IMR-90 (cell line): ENCODE measurements at regions not wholly inside any gene's neighbourhood (a gene's known extent, or its start where the extent isn't known, plus 50 kb on each side); places are given as distances from the start of the nearest gene placed in this dataset.

Experiments used
- ATAC-seq: fragments of 200-7000 bp; cut with Tn5 transposase; 2 replicates; pipeline ENCODE4 v1.9.1; 2020; ENCODE audit warnings: low read depth, mild to moderate bottlenecking, moderate library complexity
- BruUV-seq: library from RNA; stranded (reverse); fragments of 400-500 nt; replicated peaks from 2 replicates; lab custom pipeline; 2021; lab: Mats Ljungman, UMichigan
- CTCF ChIA-PET: fragments of 300-600 bp; formaldehyde crosslinking; extraction: SDS; loops from one replicate; lab custom pipeline; 2021; ENCODE audit warnings: antibody characterized with exemption; lab: Yijun Ruan, JAX
- POLR2A ChIA-PET: fragments of 300-600 bp; sonication (Branson Sonifier 250); formaldehyde crosslinking; loops from one replicate; lab custom pipeline; 2022; ENCODE audit warnings: antibody characterized with exemption; ENCODE audit not compliant: unreplicated experiment; lab: Charles Lee
- DNase-seq: peaks from one replicate; pipeline ENCODE4 v3.0.0; 2013
- H2AFZ ChIP-seq: replicated peaks from 2 replicates; pipeline ENCODE3; 2013; ENCODE audit warnings: low read length, mild to moderate bottlenecking; ENCODE audit not compliant: poor library complexity
- H2AK5ac ChIP-seq: 2 replicates; pipeline ENCODE4 v1.6.1; 2013; ENCODE audit warnings: low read depth, low read length, inconsistent platforms
- H2AK9ac ChIP-seq: replicated peaks from 2 replicates; pipeline ENCODE3; 2013; ENCODE audit warnings: mild to moderate bottlenecking, low read depth, low read length, moderate library complexity; ENCODE audit not compliant: poor library complexity
- H2BK120ac ChIP-seq: 2 replicates; pipeline ENCODE4 v1.6.1; 2013; ENCODE audit warnings: low read depth, low read length, inconsistent platforms
- H2BK15ac ChIP-seq: 3 replicates; pipeline ENCODE4 v1.6.1; 2013; ENCODE audit warnings: low read depth, low read length, inconsistent platforms
- H2BK20ac ChIP-seq: 2 replicates; pipeline ENCODE4 v1.6.1; 2013; ENCODE audit warnings: low read depth, mild to moderate bottlenecking, inconsistent platforms, low read length, moderate library complexity
- H2BK5ac ChIP-seq: 2 replicates; pipeline ENCODE4 v1.6.1; 2013; ENCODE audit warnings: mild to moderate bottlenecking, low read depth, low read length, inconsistent platforms; ENCODE audit not compliant: poor library complexity, severe bottlenecking
- H3K14ac ChIP-seq: replicated peaks from 2 replicates; pipeline ENCODE4 v1.6.1; 2013; ENCODE audit warnings: low read depth, low read length, inconsistent platforms
- H3K18ac ChIP-seq: 2 replicates; pipeline ENCODE4 v1.6.1; 2013; ENCODE audit warnings: low read depth, low read length, control low read depth
- H3K23ac ChIP-seq: 2 replicates; pipeline ENCODE4 v1.6.1; 2013; ENCODE audit warnings: low read depth, low read length, inconsistent platforms
- H3K27ac ChIP-seq: 2 replicates; pipeline ENCODE4 v1.5.1; 2013; ENCODE audit warnings: mild to moderate bottlenecking, control low read depth, low read length; ENCODE audit not compliant: insufficient read depth
- H3K27me3 ChIP-seq: 2 replicates; pipeline ENCODE4 v1.6.1; 2013; ENCODE audit warnings: low read length; ENCODE audit not compliant: control insufficient read depth, insufficient read depth
- H3K36me3 ChIP-seq: 2 replicates; pipeline ENCODE4 v1.6.1; 2013; ENCODE audit warnings: low read length, mixed read lengths; ENCODE audit not compliant: control insufficient read depth, insufficient read depth
- H3K4ac ChIP-seq: 2 replicates; pipeline ENCODE4 v1.6.1; 2013; ENCODE audit warnings: low read depth, low read length, inconsistent platforms
- H3K4me1 ChIP-seq: 2 replicates; pipeline ENCODE4 v1.6.1; 2013; ENCODE audit warnings: low read length, mixed read lengths; ENCODE audit not compliant: control insufficient read depth, insufficient read depth
- H3K4me2 ChIP-seq: 2 replicates; pipeline ENCODE4 v1.6.1; 2013; ENCODE audit warnings: low read depth, mild to moderate bottlenecking, control low read depth, low read length, moderate library complexity
- H3K4me3 ChIP-seq: 2 replicates; pipeline ENCODE4 v1.5.1; 2013; ENCODE audit warnings: low read depth, mild to moderate bottlenecking, control low read depth, low read length, moderate library complexity; ENCODE audit not compliant: insufficient read depth
- H3K56ac ChIP-seq: 2 replicates; pipeline ENCODE4 v1.6.1; 2013; ENCODE audit warnings: low read length, inconsistent platforms; ENCODE audit not compliant: insufficient read depth; ENCODE audit errors: extremely low read depth
- H3K79me1 ChIP-seq, 2 experiments: 2 replicates each; pipeline ENCODE4 v1.6.1; 2013; ENCODE audit warnings: low read length in 2 of 2, inconsistent platforms in 1 of 2, low read depth in 1 of 2
- H3K9ac ChIP-seq: 2 replicates; pipeline ENCODE4 v1.6.1; 2013; ENCODE audit warnings: low read depth, low read length, control low read depth
- H3K9me1 ChIP-seq: 2 replicates; pipeline ENCODE4 v1.6.1; 2013; ENCODE audit warnings: low read length, inconsistent platforms; ENCODE audit not compliant: insufficient read depth
- H3K9me3 ChIP-seq: 2 replicates; pipeline ENCODE4 v1.6.1; 2013; ENCODE audit warnings: low read length; ENCODE audit not compliant: control insufficient read depth, insufficient read depth
- H4K20me1 ChIP-seq: 2 replicates; pipeline ENCODE4 v1.6.1; 2013; ENCODE audit warnings: low read length, inconsistent platforms; ENCODE audit not compliant: insufficient read depth
- H4K5ac ChIP-seq: 2 replicates; pipeline ENCODE4 v1.6.1; 2013; ENCODE audit warnings: mild to moderate bottlenecking, low read depth, low read length, control low read depth
- H4K8ac ChIP-seq, 2 experiments: 2 replicates each; pipeline ENCODE4 v1.6.1; 2013; ENCODE audit warnings: low read depth in 2 of 2, low read length in 2 of 2, control low read depth in 1 of 2, inconsistent platforms in 1 of 2
- H4K91ac ChIP-seq: 2 replicates; pipeline ENCODE4 v1.6.1; 2013; ENCODE audit warnings: low read depth, low read length, inconsistent platforms; ENCODE audit not compliant: insufficient read depth
- CHD1 ChIP-seq: IDR thresholded peaks from 2 replicates; pipeline ENCODE4 v1.6.1; 2012; ENCODE audit warnings: low read depth, low read length, improper control_type of control experiment
- MAZ ChIP-seq: IDR thresholded peaks from 2 replicates; pipeline ENCODE4 v1.6.1; 2012; ENCODE audit warnings: low read depth, mild to moderate bottlenecking, low read length, improper control_type of control experiment, moderate library complexity, borderline replicate concordance
- RFX5 ChIP-seq: IDR thresholded peaks from 2 replicates; pipeline ENCODE4 v1.8.0; 2012; ENCODE audit warnings: low read depth, mild to moderate bottlenecking, low read length, moderate library complexity
- WGBS, 2 experiments: methylation state at CpG; one replicate each; pipeline versions ENCODE4 v1.1.5 to v1.1.7; 2013; ENCODE audit warnings: missing lambda C conversion rate in 2 of 2; ENCODE audit not compliant: insufficient read length in 1 of 2; ENCODE audit errors: extremely low coverage in 2 of 2; 5-methylcytosine and 5-hydroxymethylcytosine counted together
- dilution Hi-C: fragments of 300-500 bp; cut with HindIII; formaldehyde crosslinking; loops from one replicate; pipeline ENCODE4 v1.14.3; 2018; ENCODE audit warnings: low sequenced_read_pairs; ENCODE audit not compliant: unreplicated experiment
- in situ Hi-C: fragments of 300-500 bp; cut with MboI; formaldehyde crosslinking; loops from 3 replicates; pipeline ENCODE4 v1.14.3; 2019; ENCODE audit warnings: low sequenced_read_pairs, inconsistent platforms, mixed read lengths
- intact Hi-C: fragments of 100-400 bp; cut with micrococcal nuclease; formaldehyde crosslinking; loops from 2 replicates; pipeline ENCODE4 v1.10.0; 2022

DNA sequence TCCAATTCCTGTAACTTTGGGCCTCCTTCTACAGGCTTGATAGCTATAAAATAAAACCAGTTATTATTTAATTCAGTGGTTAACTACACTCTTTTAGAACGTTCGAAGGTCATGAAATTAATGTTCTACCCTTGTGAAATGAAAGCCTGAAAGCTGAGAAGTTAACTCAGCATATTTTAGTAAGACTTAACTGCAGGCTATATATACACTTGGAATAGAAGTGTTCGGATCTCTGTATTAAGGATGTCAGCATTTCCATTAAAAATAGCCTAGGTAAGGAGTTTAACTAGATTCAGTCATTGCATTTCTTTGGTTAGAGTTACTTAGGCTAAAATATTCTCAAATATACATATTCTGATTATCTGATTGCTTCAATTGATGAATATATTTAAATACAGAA is 229.2 kb downstream of the MRPS30 start:
- H2AK9ac ChIP-seq = no peak overlapping the region
- H3K36me3 ChIP-seq = no peaks in the 10 kb centered on the region
- BruUV-seq = no TSS peak
- no peaks in the 10 kb centered on the region for H3K9me1 ChIP-seq
- no peaks in the 10 kb centered on the region for H4K20me1 ChIP-seq
- ChIA-PET POLR2A (no interaction called here), CTCF (no interaction called here)
- no peak overlapping the region for H3K4ac ChIP-seq
- H3K9ac ChIP-seq = no peak overlapping the region
- TF ChIP-seq RFX5 = no peak
- TF ChIP-seq MAZ = no peak
- no peak for TF ChIP-seq CHD1
- H2AK5ac ChIP-seq = no peak overlapping the region
- H3K23ac ChIP-seq = no peak overlapping the region
- H3K4me3 ChIP-seq = no peak overlapping the region
- no peak overlapping the region for H4K5ac ChIP-seq
- H2BK5ac ChIP-seq = no peak overlapping the region
- H3K9me3 ChIP-seq = no peaks in the 10 kb centered on the region
- no peak overlapping the region for H2BK20ac ChIP-seq
- H3K27me3 ChIP-seq = no peaks in the 10 kb centered on the region
- WGBS, 2 experiments = no CpG with 5 or more reads among the region's 3 CpGs
- H3K18ac ChIP-seq = no peak overlapping the region
- no peak overlapping the region for H4K8ac ChIP-seq
- H4K91ac ChIP-seq = no peak overlapping the region
- no peak overlapping the region for H2AFZ ChIP-seq
- no peak overlapping the region for H3K4me2 ChIP-seq
- H2BK120ac ChIP-seq = no peak overlapping the region
- dilution Hi-C loops (no loop called here), in situ Hi-C loops (no loop called here), intact Hi-C loops (loop anchor here (1.0 to 5.0 kb wide), 3 partner anchors 483 to 734 kb away; partner anchors contain the start of gene HCN1)
- no peaks in the 10 kb centered on the region for H3K79me1 ChIP-seq
- DNase-seq = no peak
- H3K27ac ChIP-seq = no peak overlapping the region
- H3K56ac ChIP-seq = no peak overlapping the region
- H3K14ac ChIP-seq = no peak overlapping the region
- no peak overlapping the region for H2BK15ac ChIP-seq
- H3K4me1 ChIP-seq = no peaks in the 10 kb centered on the region
- ATAC-seq = no peak
